Bronchial epithelial cell (primary cell): ENCODE measurements at regions not wholly inside any gene's neighbourhood (a gene's known extent, or its start where the extent isn't known, plus 50 kb on each side); places are given as distances from the start of the nearest gene placed in this dataset.

Experiments
- DNase-seq: peaks from one replicate; pipeline ENCODE4 v3.0.0-alpha.2; 2010; ENCODE audit warnings: low read depth
- FAIRE-seq: peaks from 2 replicates; lab custom pipeline; 2011; peaks lifted over from hg19 to GRCh38; lab: Jason Lieb, UNC
- H3K27me3 ChIP-seq: 2 replicates; pipeline ENCODE4 v1.5.1; 2011; ENCODE audit warnings: low read length; ENCODE audit not compliant: control insufficient read depth, insufficient read depth
- H3K36me3 ChIP-seq: 2 replicates; pipeline ENCODE4 v1.5.1; 2011; ENCODE audit warnings: low read length; ENCODE audit not compliant: control insufficient read depth, insufficient read depth
- H3K4me3 ChIP-seq: 2 replicates; pipeline ENCODE4 v1.5.1; 2011; ENCODE audit warnings: mild to moderate bottlenecking, low read depth, low read length, control low read depth
- CTCF ChIP-seq: IDR thresholded peaks from 2 replicates; pipeline ENCODE4 v1.5.1; 2011; ENCODE audit warnings: mild to moderate bottlenecking, moderate library complexity, low read length, control low read depth, inconsistent platforms; ENCODE audit not compliant: insufficient read depth, severe bottlenecking

- FAIRE-seq = no peak
These were observed 66.5 kb upstream of the CAMK1G start for GRCh38 chr1:209516771-209517680.

GRCh38 chr1:209517681-209518050 lies 65.8 kb upstream of the CAMK1G start:
- Histone ChIP-seq H3K27me3 (no peaks in the 10 kb centered on the region), H3K4me3 (no peak overlapping the region), H3K36me3 (no peaks in the 10 kb centered on the region)
- TF ChIP-seq CTCF = no peak
- DNase-seq = no peak
- no peak for FAIRE-seq

More at GRCh38 chr1:209516771-209517680, 66.5 kb upstream of the CAMK1G start:
- TF ChIP-seq CTCF = no peak
- H3K4me3 ChIP-seq = no peak overlapping the region
- no peak for DNase-seq
- no peaks in the 10 kb centered on the region for H3K36me3 ChIP-seq
- H3K27me3 ChIP-seq = no peaks in the 10 kb centered on the region

- no peak for TF ChIP-seq CTCF
- Histone ChIP-seq H3K36me3 (no peaks in the 10 kb centered on the region), H3K4me3 (no peak overlapping the region), H3K27me3 (no peaks in the 10 kb centered on the region)
- no peak for FAIRE-seq
- DNase-seq = no peak
These were observed 63.7 kb upstream of the CAMK1G start for GRCh38 chr1:209519786-209520185.

- no peak for FAIRE-seq
These were observed 60.7 kb upstream of the CAMK1G start for GRCh38 chr1:209522826-209523225.

GRCh38 chr1:209526137-209526536 lies 57.4 kb upstream of the CAMK1G start:
- Histone ChIP-seq H3K4me3 (no peak overlapping the region), H3K36me3 (no peaks in the 10 kb centered on the region), H3K27me3 (no peaks in the 10 kb centered on the region)
- FAIRE-seq (no peak), DNase-seq (no peak)
- TF ChIP-seq CTCF = no peak

More at GRCh38 chr1:209522826-209523225, 60.7 kb upstream of the CAMK1G start:
- no peaks in the 10 kb centered on the region for H3K27me3 ChIP-seq
- H3K36me3 ChIP-seq = no peaks in the 10 kb centered on the region
- TF ChIP-seq CTCF = no peak
- H3K4me3 ChIP-seq = no peak overlapping the region
- DNase-seq = no peak
